GM12874 (cell line): ENCODE measurements at regions not wholly inside any gene's neighbourhood (a gene's known extent, or its start where the extent isn't known, plus 50 kb on each side); places are given as distances from the start of the nearest gene placed in this dataset.
A peak's percentile ranks its signal among the peaks of the same experiment; 100 is the strongest.

Source experiments
- TF ChIP-seq, protein P1 (sequence below): IDR thresholded peaks from 2 replicates; pipeline ENCODE4 v1.5.1; 2011; ENCODE audit warnings: low read depth, mild to moderate bottlenecking, control low read depth, low read length, moderate library complexity; ENCODE audit not compliant: insufficient read depth

DNA sequence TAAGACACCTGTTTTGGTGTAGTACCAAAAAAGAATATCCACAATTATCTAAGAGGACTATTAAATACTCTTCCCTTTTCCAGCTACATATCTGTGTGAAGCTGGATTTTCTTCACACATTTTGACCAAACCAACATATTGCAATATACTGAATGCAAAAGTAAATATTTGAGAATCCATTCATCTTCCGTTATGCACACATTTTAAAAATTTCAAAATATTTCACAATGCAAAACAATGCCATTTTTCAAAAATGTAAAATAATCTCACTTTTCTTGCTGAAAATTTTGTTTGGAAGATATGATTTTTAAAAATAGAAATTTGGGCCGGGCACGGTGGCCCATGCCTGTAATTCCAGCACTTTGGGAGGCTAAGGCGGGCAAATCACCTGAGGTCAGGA lies 133.9 kb upstream of the FUT8 start:
- TF ChIP-seq, protein P1, sequence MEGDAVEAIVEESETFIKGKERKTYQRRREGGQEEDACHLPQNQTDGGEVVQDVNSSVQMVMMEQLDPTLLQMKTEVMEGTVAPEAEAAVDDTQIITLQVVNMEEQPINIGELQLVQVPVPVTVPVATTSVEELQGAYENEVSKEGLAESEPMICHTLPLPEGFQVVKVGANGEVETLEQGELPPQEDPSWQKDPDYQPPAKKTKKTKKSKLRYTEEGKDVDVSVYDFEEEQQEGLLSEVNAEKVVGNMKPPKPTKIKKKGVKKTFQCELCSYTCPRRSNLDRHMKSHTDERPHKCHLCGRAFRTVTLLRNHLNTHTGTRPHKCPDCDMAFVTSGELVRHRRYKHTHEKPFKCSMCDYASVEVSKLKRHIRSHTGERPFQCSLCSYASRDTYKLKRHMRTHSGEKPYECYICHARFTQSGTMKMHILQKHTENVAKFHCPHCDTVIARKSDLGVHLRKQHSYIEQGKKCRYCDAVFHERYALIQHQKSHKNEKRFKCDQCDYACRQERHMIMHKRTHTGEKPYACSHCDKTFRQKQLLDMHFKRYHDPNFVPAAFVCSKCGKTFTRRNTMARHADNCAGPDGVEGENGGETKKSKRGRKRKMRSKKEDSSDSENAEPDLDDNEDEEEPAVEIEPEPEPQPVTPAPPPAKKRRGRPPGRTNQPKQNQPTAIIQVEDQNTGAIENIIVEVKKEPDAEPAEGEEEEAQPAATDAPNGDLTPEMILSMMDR = no peak

DNA sequence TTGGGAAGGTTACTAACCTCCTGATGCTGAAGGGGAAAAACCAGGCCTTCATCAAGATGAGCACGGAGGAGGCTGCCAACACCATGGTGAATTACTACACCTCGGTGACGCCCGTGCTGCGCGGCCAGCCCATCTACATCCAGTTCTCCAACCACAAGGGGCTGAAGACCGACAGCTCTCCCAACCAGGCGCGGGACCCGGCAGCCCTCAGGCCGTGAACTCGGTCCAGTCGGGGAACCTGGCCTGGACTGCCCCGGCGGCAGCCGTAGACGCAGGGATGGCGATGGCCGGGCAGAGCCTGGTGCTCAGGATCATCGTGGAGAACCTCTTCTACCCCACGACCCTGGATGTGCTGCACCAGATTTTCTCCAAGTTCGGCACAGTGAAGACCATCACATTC lies 133.0 kb upstream of the FUT8 start:
- TF ChIP-seq, protein P1 = no peak

DNA sequence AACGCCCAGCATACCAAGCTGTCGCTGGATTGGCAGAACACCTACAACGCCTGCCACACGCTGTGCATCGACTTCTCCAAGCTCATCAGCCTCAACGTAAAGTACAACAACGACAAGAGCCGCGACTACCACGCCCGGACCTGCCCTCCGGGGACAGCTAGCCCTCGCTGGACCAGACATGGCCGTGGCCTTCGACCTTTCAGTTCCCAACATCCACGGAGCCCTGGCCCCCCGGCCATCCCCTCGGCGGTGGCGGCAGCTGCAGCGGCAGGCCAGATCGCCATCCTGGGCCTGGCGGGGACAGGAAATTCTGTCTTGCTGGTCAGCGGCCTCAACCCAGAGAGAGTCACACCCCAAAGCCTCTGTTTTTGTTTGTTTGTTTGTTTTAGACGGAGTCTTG lies 132.6 kb upstream of the FUT8 start:
- TF ChIP-seq, protein P1 = no peak

DNA sequence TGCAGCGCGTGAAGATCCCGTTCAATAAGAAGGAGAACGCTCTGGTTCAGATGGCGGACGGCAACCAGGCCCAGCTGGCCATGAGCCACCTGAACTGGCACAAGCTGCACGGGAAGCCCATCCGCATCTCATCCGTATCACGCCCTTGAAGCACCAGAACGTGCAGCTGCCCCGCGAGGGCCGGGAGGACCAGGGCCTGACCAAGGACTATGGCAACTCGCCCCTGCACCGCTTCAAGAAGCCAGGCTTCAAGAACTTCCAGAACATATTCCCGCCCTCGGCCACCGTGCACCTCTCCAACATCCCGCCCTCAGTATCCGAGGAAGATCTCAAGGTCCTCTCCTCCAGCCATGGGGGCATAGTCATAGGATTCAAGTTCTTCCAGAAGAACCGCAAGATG lies 131.9 kb upstream of the FUT8 start:
- TF ChIP-seq, protein P1 = no peak

DNA sequence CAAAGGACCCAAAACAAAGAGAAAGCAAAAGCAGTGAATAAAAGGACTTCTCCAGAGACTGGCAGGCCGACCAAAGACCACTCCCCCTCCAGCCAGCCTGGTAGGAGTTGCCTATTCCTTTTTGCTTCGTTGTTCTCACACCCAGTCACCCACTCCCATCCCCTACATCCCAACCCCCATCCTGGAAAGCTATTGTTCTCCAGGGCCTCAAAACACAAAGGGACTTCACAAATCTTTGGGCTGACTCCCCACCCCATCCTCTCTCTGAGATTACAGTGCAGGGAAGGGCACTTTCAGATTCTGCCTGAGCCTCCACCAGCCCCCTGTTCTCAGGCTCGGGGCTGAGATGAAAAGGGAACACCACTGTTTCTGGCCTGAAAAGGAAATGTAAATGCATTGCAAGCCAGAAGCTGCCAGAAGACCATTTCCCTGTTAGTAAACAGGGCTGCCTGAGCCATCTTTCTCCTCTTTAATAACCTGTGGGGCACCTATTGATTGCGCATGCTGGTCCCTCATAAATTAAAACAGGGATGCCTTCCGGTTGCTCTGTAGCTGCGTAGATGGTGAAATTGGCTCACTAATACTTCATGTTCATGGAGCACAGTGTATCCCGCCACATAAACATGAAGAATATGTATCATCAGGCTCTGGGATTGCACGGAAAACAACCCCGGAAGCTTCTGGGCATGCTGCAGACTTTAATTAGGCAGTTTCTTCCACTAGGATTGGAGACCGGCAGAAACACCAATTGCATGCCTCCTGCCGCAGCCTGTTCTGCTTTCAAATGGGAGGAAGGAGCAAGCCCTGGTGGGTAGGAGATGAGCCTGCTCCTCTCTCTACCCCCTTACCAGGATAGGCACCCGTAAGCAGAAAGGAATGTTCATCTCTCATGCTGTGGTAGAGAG lies 130.3 kb upstream of the FUT8 start:
- TF ChIP-seq, protein P1 = no peak

DNA sequence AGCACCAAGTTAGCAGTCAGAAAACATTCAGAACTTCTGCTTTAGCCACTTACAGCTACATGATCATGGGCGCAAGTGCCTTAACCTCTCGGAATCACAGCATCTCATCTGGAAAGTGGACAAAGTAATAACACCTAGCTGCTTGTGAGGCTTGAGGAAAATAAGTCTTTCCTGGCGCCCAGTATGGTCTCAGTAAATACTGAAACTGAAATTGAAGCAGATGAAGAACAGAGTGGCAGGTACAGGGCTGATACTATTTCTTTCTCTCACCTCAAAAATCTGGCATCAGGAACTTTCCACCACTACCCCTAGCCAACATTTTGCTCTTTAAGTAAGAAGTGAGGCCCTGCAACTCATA lies 129.7 kb upstream of the FUT8 start:
- TF ChIP-seq, protein P1 = no peak

DNA sequence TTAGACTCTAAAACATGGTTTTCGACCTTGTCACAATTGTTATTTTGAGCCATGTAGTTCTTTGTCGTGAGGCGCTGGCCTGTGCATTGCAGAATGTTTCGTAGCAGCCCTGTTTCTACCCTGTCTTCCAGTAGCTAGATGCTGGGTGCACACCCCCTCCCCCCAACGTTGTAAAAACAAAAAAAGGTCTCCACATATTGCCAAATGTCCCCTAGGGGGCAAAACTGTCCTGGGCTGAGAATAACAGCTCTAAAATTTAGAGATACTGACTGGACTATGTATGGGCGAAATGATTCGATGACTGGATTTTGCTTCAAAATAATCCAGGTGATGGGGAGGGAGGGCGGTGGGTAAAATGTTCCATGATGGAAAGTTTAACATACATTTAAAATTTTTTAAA lies 126.1 kb upstream of the FUT8 start:
- TF ChIP-seq, protein P1 = peak; percentile 56
